Right lobe of liver (tissue), 4 donors: ENCODE measurements at regions not wholly inside any gene's neighbourhood (a gene's known extent, or its start where the extent isn't known, plus 50 kb on each side); places are given as distances from the start of the nearest gene placed in this dataset.

ENCODE experiments used
- POLR2A ChIP-seq: fragments of 450-650 bp; IDR thresholded peaks from one replicate; pipeline ENCODE4 v1.6.1; 2017; ENCODE audit warnings: antibody characterized with exemption, mild to moderate bottlenecking
- TF ChIP-seq, protein P1 (sequence below), 4 donors: fragments of 200-600 bp in 3 of 4; fragments of 450-650 bp in 1 of 4; IDR thresholded peaks; one replicate each; pipeline versions ENCODE4 v1.5.1 to v1.8.0; 2016 to 2022; ENCODE audit warnings: antibody characterized with exemption in 4 of 4, mild to moderate bottlenecking in 2 of 4
- donor health status: DM: no; HTN: no; CAD: no.
- donor health status: DM: no; HTN: no; CAD: no.
- donor health status: DM: no; HTN: yes; CAD: no.

DNA sequence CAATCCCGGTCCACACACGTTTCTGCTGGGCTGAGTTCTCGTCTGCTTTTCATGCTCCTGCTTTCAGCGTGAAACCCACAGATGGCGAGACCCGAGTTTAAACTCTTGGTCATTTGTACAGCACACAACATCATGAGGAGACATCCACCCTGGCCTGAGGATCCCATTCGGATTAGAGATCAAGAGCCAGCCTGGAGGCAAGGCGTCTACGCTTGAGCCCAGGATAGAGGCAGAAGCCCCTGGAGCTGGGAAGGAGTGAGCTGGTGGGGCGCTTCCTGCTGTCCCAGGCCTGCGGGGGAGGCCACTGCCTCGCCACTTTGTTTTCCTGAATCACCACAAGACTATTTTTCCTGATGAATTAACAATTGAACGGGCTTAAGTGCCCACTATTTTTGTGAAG, 281.9 kb upstream of the IRX4 start:
- TF ChIP-seq, protein P1, sequence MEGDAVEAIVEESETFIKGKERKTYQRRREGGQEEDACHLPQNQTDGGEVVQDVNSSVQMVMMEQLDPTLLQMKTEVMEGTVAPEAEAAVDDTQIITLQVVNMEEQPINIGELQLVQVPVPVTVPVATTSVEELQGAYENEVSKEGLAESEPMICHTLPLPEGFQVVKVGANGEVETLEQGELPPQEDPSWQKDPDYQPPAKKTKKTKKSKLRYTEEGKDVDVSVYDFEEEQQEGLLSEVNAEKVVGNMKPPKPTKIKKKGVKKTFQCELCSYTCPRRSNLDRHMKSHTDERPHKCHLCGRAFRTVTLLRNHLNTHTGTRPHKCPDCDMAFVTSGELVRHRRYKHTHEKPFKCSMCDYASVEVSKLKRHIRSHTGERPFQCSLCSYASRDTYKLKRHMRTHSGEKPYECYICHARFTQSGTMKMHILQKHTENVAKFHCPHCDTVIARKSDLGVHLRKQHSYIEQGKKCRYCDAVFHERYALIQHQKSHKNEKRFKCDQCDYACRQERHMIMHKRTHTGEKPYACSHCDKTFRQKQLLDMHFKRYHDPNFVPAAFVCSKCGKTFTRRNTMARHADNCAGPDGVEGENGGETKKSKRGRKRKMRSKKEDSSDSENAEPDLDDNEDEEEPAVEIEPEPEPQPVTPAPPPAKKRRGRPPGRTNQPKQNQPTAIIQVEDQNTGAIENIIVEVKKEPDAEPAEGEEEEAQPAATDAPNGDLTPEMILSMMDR (IDR thresholded peaks at IDR 0.05), result no peak
- no peak for TF ChIP-seq POLR2A
